HepG2 (cell line): ENCODE measurements at regions not wholly inside any gene's neighbourhood (a gene's known extent, or its start where the extent isn't known, plus 50 kb on each side); places are given as distances from the start of the nearest gene placed in this dataset.

Experiments used
- HIC2 ChIP-seq: sonication (generic); formaldehyde crosslinking; IDR thresholded peaks from 2 replicates; pipeline ENCODE4 v1.9.0; 2022; ENCODE audit warnings: low read depth, missing genetic modification reagents
- IRF2 ChIP-seq: IDR thresholded peaks from 2 replicates; pipeline ENCODE4 v1.6.1; 2018; ENCODE audit warnings: missing genetic modification reagents, missing compliant biosample characterization
- MAF1 ChIP-seq: sonication (generic); formaldehyde crosslinking; IDR thresholded peaks from 2 replicates; pipeline ENCODE4 v1.5.0; 2020; ENCODE audit warnings: missing genetic modification reagents, borderline replicate concordance
- NFE2L2 ChIP-seq: fragments of 150-350 bp; IDR thresholded peaks from 2 replicates; pipeline ENCODE4 v1.6.1; 2014; ENCODE audit warnings: low read length
- SMAD9 ChIP-seq: sonication (generic); formaldehyde crosslinking; IDR thresholded peaks from 2 replicates; pipeline ENCODE4 v1.5.1; 2020; ENCODE audit warnings: mild to moderate bottlenecking, missing genetic modification reagents
- ZBTB40 ChIP-seq, 2 experiments: fragments of 450-650 bp in 1 of 2; sonication (generic) in 1 of 2; formaldehyde crosslinking in 1 of 2; IDR thresholded peaks; 2 replicates each; pipeline versions ENCODE4 v1.6.1 to v1.8.0; 2016 to 2022; ENCODE audit warnings: antibody characterized with exemption in 1 of 2, mild to moderate bottlenecking in 1 of 2, missing genetic modification reagents in 1 of 2
- ZNF280D ChIP-seq: sonication (generic); formaldehyde crosslinking; IDR thresholded peaks from 2 replicates; pipeline ENCODE4 v1.5.1; 2020; ENCODE audit warnings: mild to moderate bottlenecking, missing genetic modification reagents
- ZNF781 ChIP-seq: sonication (generic); formaldehyde crosslinking; IDR thresholded peaks from 2 replicates; pipeline ENCODE4 v1.5.1; 2020; ENCODE audit warnings: borderline replicate concordance, mild to moderate bottlenecking, missing genetic modification reagents; ENCODE audit errors: not compliant biosample characterization
- ZNF800 ChIP-seq: sonication (generic); formaldehyde crosslinking; IDR thresholded peaks from 2 replicates; pipeline ENCODE4 v1.4.0; 2020; ENCODE audit warnings: missing genetic modification reagents
- ZUFSP ChIP-seq: sonication (generic); formaldehyde crosslinking; IDR thresholded peaks from 2 replicates; pipeline ENCODE4 v1.9.0; 2021; ENCODE audit warnings: missing genetic modification reagents, mild to moderate bottlenecking, borderline replicate concordance

GRCh38 chr2:8609357-8609811 lies 72.5 kb upstream of the ID2 start (continued):
- TF ChIP-seq ZUFSP = no peak
- 0 out of 2 replicates have a peak, but pooled peaks have one; percentile 58 for TF ChIP-seq ZNF800 (CRISPR knock-in tag)
- no peak for TF ChIP-seq SMAD9 (CRISPR knock-in tag)
- 0 out of 2 replicates have a peak, but pooled peaks have one; percentile 80 for TF ChIP-seq MAF1 (CRISPR knock-in tag)
- TF ChIP-seq ZBTB40 (IDR thresholded peaks at IDR 0.05) = no peak
- TF ChIP-seq ZBTB40 (CRISPR knock-in tag; IDR thresholded peaks at IDR 0.05) = peak; percentile 77; the same call in 1 of the 2 replicates
- no peak for TF ChIP-seq NFE2L2
- peak; percentile 60; the same call in 1 of the 2 replicates for TF ChIP-seq HIC2 (CRISPR knock-in tag)
- peak; percentile 92 for TF ChIP-seq IRF2 (CRISPR knock-in tag)
- peak; percentile 99 for TF ChIP-seq ZNF280D (CRISPR knock-in tag)
- peak; percentile 90 for TF ChIP-seq ZNF781
